ENCODE measurements at regions not wholly inside any gene's neighbourhood (a gene's known extent, or its start where the extent isn't known, plus 50 kb on each side); places are given as distances from the start of the nearest gene placed in this dataset.
"Not testable (repeated sequence)": the region's sequence is repeated elsewhere in the genome, so short reads cannot be mapped to it uniquely, and the experiment has no call there.

GRCh38 chr1:38497921-38498656 is 361.5 kb downstream of the RRAGC start:
- Mint-ChIP-seq H3K4me3 (no peak overlapping the region), H3K36me3 (no peaks in the 10 kb centered on the region), H3K4me1 (peaks cover 6% of the 10 kb centered on the region), H3K27me3 (peaks cover 2% of the 10 kb centered on the region), H3K27ac (no peak overlapping the region), H3K9me3 (no peaks in the 10 kb centered on the region)

GRCh38 chr1:38493306-38493705 is 366.3 kb downstream of the RRAGC start:
- not testable (repeated sequence) for H3K4me1 Mint-ChIP-seq, H3K36me3 Mint-ChIP-seq, H3K9me3 Mint-ChIP-seq, H3K4me3 Mint-ChIP-seq, H3K27ac Mint-ChIP-seq, H3K27me3 Mint-ChIP-seq

GRCh38 chr1:38489844-38490270 is 369.7 kb downstream of the RRAGC start:
- H3K4me3 Mint-ChIP-seq = no peak overlapping the region
- H3K36me3 Mint-ChIP-seq = no peaks in the 10 kb centered on the region

GRCh38 chr1:38488162-38488898 is 371.2 kb downstream of the RRAGC start:
- Mint-ChIP-seq H3K4me3 (no peak overlapping the region), H3K27me3 (peaks cover 4% of the 10 kb centered on the region), H3K4me1 (no peaks in the 10 kb centered on the region), H3K27ac (no peak overlapping the region), H3K36me3 (no peaks in the 10 kb centered on the region), H3K9me3 (no peaks in the 10 kb centered on the region)

More at GRCh38 chr1:38489844-38490270, 369.7 kb downstream of the RRAGC start:
- Mint-ChIP-seq H3K9me3 (no peaks in the 10 kb centered on the region), H3K27me3 (peaks cover 4% of the 10 kb centered on the region), H3K27ac (no peak overlapping the region), H3K4me1 (no peaks in the 10 kb centered on the region)

GRCh38 chr1:38487396-38487795 is 372.2 kb downstream of the RRAGC start:
- no peaks in the 10 kb centered on the region for H3K36me3 Mint-ChIP-seq
- no peaks in the 10 kb centered on the region for H3K4me1 Mint-ChIP-seq
- H3K27ac Mint-ChIP-seq = no peak overlapping the region
- no peaks in the 10 kb centered on the region for H3K9me3 Mint-ChIP-seq
- H3K27me3 Mint-ChIP-seq = peaks cover 4% of the 10 kb centered on the region
- H3K4me3 Mint-ChIP-seq = no peak overlapping the region

GRCh38 chr1:38486085-38486484 is 373.5 kb downstream of the RRAGC start:
- H3K4me1 Mint-ChIP-seq = no peaks in the 10 kb centered on the region
- H3K36me3 Mint-ChIP-seq = no peaks in the 10 kb centered on the region
- H3K27me3 Mint-ChIP-seq = peaks cover 6% of the 10 kb centered on the region
- no peaks in the 10 kb centered on the region for H3K9me3 Mint-ChIP-seq
- H3K4me3 Mint-ChIP-seq = no peak overlapping the region
- no peak overlapping the region for H3K27ac Mint-ChIP-seq

- peaks cover 13% of the 10 kb centered on the region for H3K27me3 Mint-ChIP-seq
- H3K9me3 Mint-ChIP-seq = peaks cover 8% of the 10 kb centered on the region
- peaks cover 5% of the 10 kb centered on the region for H3K36me3 Mint-ChIP-seq
- H3K4me3 Mint-ChIP-seq = no peak overlapping the region
- no peak overlapping the region for H3K27ac Mint-ChIP-seq
- no peaks in the 10 kb centered on the region for H3K4me1 Mint-ChIP-seq
Observed at GRCh38 chr1:38481871-38482826, 377.4 kb downstream of the RRAGC start.

GRCh38 chr1:38479662-38480061 is 379.9 kb downstream of the RRAGC start:
- H3K36me3 Mint-ChIP-seq, H3K4me1 Mint-ChIP-seq, H3K4me3 Mint-ChIP-seq, H3K27ac Mint-ChIP-seq, H3K9me3 Mint-ChIP-seq: not testable (repeated sequence)
- peaks cover 23% of the 10 kb centered on the region for H3K27me3 Mint-ChIP-seq

GRCh38 chr1:38477811-38478210 is 381.8 kb downstream of the RRAGC start:
- H3K27ac Mint-ChIP-seq = no peak overlapping the region

GRCh38 chr1:38476850-38477178 is 382.8 kb downstream of the RRAGC start:
- peaks cover 5% of the 10 kb centered on the region for H3K36me3 Mint-ChIP-seq
- no peak overlapping the region for H3K27ac Mint-ChIP-seq
- H3K9me3 Mint-ChIP-seq = peaks cover 8% of the 10 kb centered on the region
- H3K27me3 Mint-ChIP-seq = peaks cover 38% of the 10 kb centered on the region
- H3K4me1 Mint-ChIP-seq = peaks cover 11% of the 10 kb centered on the region
- no peak overlapping the region for H3K4me3 Mint-ChIP-seq

More at GRCh38 chr1:38477811-38478210, 381.8 kb downstream of the RRAGC start:
- Mint-ChIP-seq H3K4me1 (peaks cover 11% of the 10 kb centered on the region), H3K9me3 (peaks cover 8% of the 10 kb centered on the region), H3K4me3 (no peak overlapping the region), H3K27me3 (peaks cover 31% of the 10 kb centered on the region), H3K36me3 (peaks cover 5% of the 10 kb centered on the region)

GRCh38 chr1:38476111-38476849 is 383.3 kb downstream of the RRAGC start:
- Mint-ChIP-seq H3K27ac (no peak overlapping the region), H3K9me3 (peaks cover 8% of the 10 kb centered on the region), H3K4me1 (peaks cover 11% of the 10 kb centered on the region), H3K4me3 (no peak overlapping the region), H3K36me3 (peaks cover 5% of the 10 kb centered on the region), H3K27me3 (peaks cover 38% of the 10 kb centered on the region)

- Mint-ChIP-seq H3K36me3 (peaks cover 5% of the 10 kb centered on the region), H3K9me3 (peaks cover 8% of the 10 kb centered on the region), H3K4me3 (no peak overlapping the region), H3K27me3 (peaks cover 42% of the 10 kb centered on the region), H3K27ac (no peak overlapping the region), H3K4me1 (peaks cover 11% of the 10 kb centered on the region)
Observed at GRCh38 chr1:38475624-38476005, 384.0 kb downstream of the RRAGC start.

GRCh38 chr1:38474738-38475623 is 384.6 kb downstream of the RRAGC start:
- H3K27me3 Mint-ChIP-seq = peaks cover 44% of the 10 kb centered on the region
- H3K4me3 Mint-ChIP-seq = peak overlapping the region; percentile 49
- H3K4me1 Mint-ChIP-seq = peaks cover 11% of the 10 kb centered on the region
- no peak overlapping the region for H3K27ac Mint-ChIP-seq
- peaks cover 5% of the 10 kb centered on the region for H3K36me3 Mint-ChIP-seq
- H3K9me3 Mint-ChIP-seq = peaks cover 8% of the 10 kb centered on the region

GRCh38 chr1:38466487-38466886 is 393.1 kb downstream of the RRAGC start:
- H3K4me3 Mint-ChIP-seq = no peak overlapping the region
- no peaks in the 10 kb centered on the region for H3K36me3 Mint-ChIP-seq
- H3K9me3 Mint-ChIP-seq = no peaks in the 10 kb centered on the region

More at GRCh38 chr1:38466487-38466886, 393.1 kb downstream of the RRAGC start:
- H3K27me3 Mint-ChIP-seq = peaks cover 17% of the 10 kb centered on the region
- H3K27ac Mint-ChIP-seq = no peak overlapping the region
- no peaks in the 10 kb centered on the region for H3K4me1 Mint-ChIP-seq

All from activated naive CD4-positive, alpha-beta T cell treated with anti-CD3 and anti-CD28 coated beads, Interleukin-2, amount 50 U/mL, for 24 hours (primary cell).